K562 (cell line): ENCODE measurements at regions not wholly inside any gene's neighbourhood (a gene's known extent, or its start where the extent isn't known, plus 50 kb on each side); places are given as distances from the start of the nearest gene placed in this dataset.

ENCODE experiments used
- ATAC-seq: fragments of 200-7000 bp; cut with Tn5 transposase; 3 replicates; pipeline ENCODE4 v1.9.1; 2020; ENCODE audit warnings: moderate library complexity
- BruUV-seq: library from RNA; stranded (reverse); fragments of 400-500 nt; replicated peaks from 2 replicates; lab custom pipeline; 2021; lab: Mats Ljungman, UMichigan
- CTCF ChIA-PET: fragments of 300-600 bp; formaldehyde crosslinking; extraction: SDS; loops from one replicate; lab custom pipeline; 2021; ENCODE audit warnings: low intra/inter-chr PET ratio; lab: Yijun Ruan, JAX
- POLR2A ChIA-PET: fragments of 300-600, 350-650 bp; sonication (Branson Sonifier 250); formaldehyde crosslinking; extraction: SDS; loops from one replicate; lab custom pipeline; 2021; ENCODE audit warnings: antibody characterized with exemption, inconsistent platforms; lab: Yijun Ruan, JAX
- DNase-seq, 4 experiments: peaks; one replicate each; pipeline versions ENCODE4 v3.0.0 to v3.0.0-alpha.2; 2011 to 2018; ENCODE audit warnings: low spot score in 3 of 4, mixed read lengths in 3 of 4; ENCODE audit errors: extremely low read depth in 1 of 4
- FAIRE-seq: peaks from 2 replicates; lab custom pipeline; 2011; peaks lifted over from hg19 to GRCh38; lab: Jason Lieb, UNC
- H2AFZ ChIP-seq: 2 replicates; pipeline ENCODE4 v1.6.0; 2011; ENCODE audit warnings: low read depth, low read length, control low read depth, inconsistent platforms
- H3K27ac ChIP-seq: fragments of 200-600 bp; 3 replicates; pipeline ENCODE4 v1.8.0; 2011; ENCODE audit warnings: low read depth, mild to moderate bottlenecking, control low read depth, inconsistent platforms, low read length, moderate library complexity, mixed read lengths; ENCODE audit errors: extremely low read depth
- H3K27me3 ChIP-seq, 2 experiments: fragments of 300-600 bp in 1 of 2; 2 replicates in 1 of 2; 3 replicates in 1 of 2; pipeline versions ENCODE4 v1.6.0 to v1.8.0; 2011; ENCODE audit warnings: inconsistent platforms in 2 of 2, low read length in 2 of 2, mild to moderate bottlenecking in 1 of 2, mixed read lengths in 1 of 2, moderate library complexity in 1 of 2; ENCODE audit not compliant: control insufficient read depth in 2 of 2, insufficient read depth in 2 of 2
- H3K36me3 ChIP-seq: fragments of 300-600 bp; 3 replicates; pipeline ENCODE4 v1.8.0; 2011; ENCODE audit warnings: mild to moderate bottlenecking, low read length, inconsistent platforms; ENCODE audit not compliant: control insufficient read depth, insufficient read depth
- H3K4me1 ChIP-seq, 2 experiments: fragments of 200-600 bp in 1 of 2; replicated peaks in 1 of 2; 2 replicates in 1 of 2; 3 replicates in 1 of 2; pipeline versions ENCODE4 v1.5.1 to v1.8.0; 2011; ENCODE audit warnings: inconsistent platforms in 2 of 2, low read length in 2 of 2, mild to moderate bottlenecking in 1 of 2, mixed read lengths in 1 of 2, moderate library complexity in 1 of 2; ENCODE audit not compliant: control insufficient read depth in 2 of 2, insufficient read depth in 2 of 2
- H3K4me2 ChIP-seq: 2 replicates; pipeline ENCODE4 v1.6.1; 2011; ENCODE audit warnings: low read length, control low read depth, inconsistent platforms, mixed read lengths; ENCODE audit not compliant: insufficient read depth
- H3K4me3 ChIP-seq: fragments of 200-600 bp; sonication (generic), shearing (Covaris generic); 2 replicates; pipeline ENCODE4 v1.5.1; 2016; ENCODE audit warnings: control low read depth, inconsistent platforms
- H3K79me2 ChIP-seq: fragments of 200-600 bp; 3 replicates; pipeline ENCODE4 v1.8.0; 2011; ENCODE audit warnings: low read length, inconsistent platforms; ENCODE audit not compliant: control insufficient read depth, insufficient read depth
- H3K9ac ChIP-seq, 2 experiments: 2 replicates each; pipeline versions ENCODE4 v1.6.0 to v1.6.1; 2011; ENCODE audit warnings: low read depth in 2 of 2, low read length in 2 of 2, control low read depth in 1 of 2, inconsistent platforms in 1 of 2, mild to moderate bottlenecking in 1 of 2, mixed read lengths in 1 of 2; ENCODE audit not compliant: insufficient read depth in 1 of 2
- H3K9me1 ChIP-seq: one replicate; pipeline ENCODE4 v1.6.0; 2011; ENCODE audit warnings: inconsistent platforms, mild to moderate bottlenecking, low read length, moderate library complexity; ENCODE audit not compliant: control insufficient read depth, insufficient read depth
- H3K9me3 ChIP-seq: replicated peaks from 2 replicates; pipeline ENCODE4 v1.5.1; 2011; ENCODE audit warnings: low read depth, low read length, inconsistent platforms; ENCODE audit not compliant: control insufficient read depth, insufficient read depth
- H4K20me1 ChIP-seq: replicated peaks from 2 replicates; pipeline ENCODE4 v1.6.1; 2011; ENCODE audit warnings: low read length, inconsistent platforms, mixed read lengths; ENCODE audit not compliant: control insufficient read depth, insufficient read depth
- ATF4 ChIP-seq: fragments of 450-650 bp; formaldehyde crosslinking; IDR thresholded peaks from 2 replicates; pipeline ENCODE4 v1.4.0; 2022; ENCODE audit warnings: mild to moderate bottlenecking, moderate library complexity
- CBX2 ChIP-seq: fragments of 200-600 bp; sonication (generic); IDR thresholded peaks from one replicate; pipeline ENCODE4 v1.6.1; 2012; ENCODE audit warnings: mild to moderate bottlenecking, low read length, inconsistent platforms; ENCODE audit not compliant: insufficient read depth, poor library complexity, severe bottlenecking
- CHCHD3 ChIP-seq: fragments of 250-450 bp; sonication (Bioruptor Pico); IDR thresholded peaks from 2 replicates; pipeline ENCODE4 v2.1.2; 2022; ENCODE audit warnings: mild to moderate bottlenecking
- CTBP1 ChIP-seq: fragments of 450-650 bp; IDR thresholded peaks from 2 replicates; pipeline ENCODE4 v1.6.1; 2016; ENCODE audit warnings: borderline replicate concordance
- GABPB1 ChIP-seq: sonication (generic); formaldehyde crosslinking; IDR thresholded peaks from 2 replicates; pipeline ENCODE4 v1.8.0; 2022; ENCODE audit warnings: mild to moderate bottlenecking, missing genetic modification reagents
- MAFF ChIP-seq: IDR thresholded peaks from 2 replicates; pipeline ENCODE4 v1.6.1; 2012; ENCODE audit warnings: low read length, improper control_type of control experiment
- MEIS2 ChIP-seq: fragments of 450-650 bp; IDR thresholded peaks from 2 replicates; pipeline ENCODE4 v1.6.1; 2014; ENCODE audit warnings: mild to moderate bottlenecking; ENCODE audit not compliant: partially characterized antibody
- PKNOX1 ChIP-seq: fragments of 450-650 bp; IDR thresholded peaks from 2 replicates; pipeline ENCODE4 v1.6.1; 2016
- PPARD ChIP-seq: fragments of 250-450 bp; sonication (Bioruptor Pico); IDR thresholded peaks from 2 replicates; pipeline ENCODE4 v1.8.0; 2022; ENCODE audit warnings: inconsistent platforms, mild to moderate bottlenecking, moderate library complexity
- PRMT5 ChIP-seq: sonication (generic); formaldehyde crosslinking; IDR thresholded peaks from 2 replicates; pipeline ENCODE4 v1.5.0; 2020; ENCODE audit warnings: missing genetic modification reagents
- RBM14 ChIP-seq: fragments of 200-400 bp; formaldehyde crosslinking; IDR thresholded peaks from 2 replicates; pipeline ENCODE4 v1.6.1; 2018; ENCODE audit warnings: low read depth, mild to moderate bottlenecking, low read length, moderate library complexity, borderline replicate concordance; ENCODE audit not compliant: insufficient read depth
- RBM15 ChIP-seq: fragments of 200-400 bp; formaldehyde crosslinking; IDR thresholded peaks from 2 replicates; pipeline ENCODE4 v1.6.1; 2018; ENCODE audit warnings: mild to moderate bottlenecking, low read length, moderate library complexity; ENCODE audit not compliant: insufficient read depth
- ZBTB11 ChIP-seq, 3 experiments: fragments of 200-800 bp in 1 of 3; fragments of 250-450 bp in 1 of 3; fragments of 450-650 bp in 1 of 3; sonication (Bioruptor Pico) in 1 of 3; sonication (Bioruptor generic) in 1 of 3; formaldehyde crosslinking in 1 of 3; IDR thresholded peaks; 2 replicates each; pipeline versions ENCODE4 v1.6.1 to v1.8.0; 2016 to 2022; ENCODE audit warnings: mild to moderate bottlenecking in 2 of 3, missing genetic modification characterization in 2 of 3, missing compliant biosample characterization in 1 of 3, moderate library complexity in 1 of 3
- ZC3H8 ChIP-seq: fragments of 450-650 bp; IDR thresholded peaks from 2 replicates; pipeline ENCODE4 v1.6.1; 2017
- ZNF165 ChIP-seq: fragments of 250-450 bp; sonication (Bioruptor Pico); IDR thresholded peaks from 2 replicates; pipeline ENCODE4 v1.4.0; 2020; ENCODE audit warnings: borderline replicate concordance
- ZNF3 ChIP-seq: fragments of 250-450 bp; sonication (Bioruptor Pico); IDR thresholded peaks from 2 replicates; pipeline ENCODE4 v1.5.0; 2021; ENCODE audit warnings: mild to moderate bottlenecking, moderate library complexity
- ZNF316 ChIP-seq: fragments of 450-650 bp; IDR thresholded peaks from 2 replicates; pipeline ENCODE4 v1.6.1; 2016
- ZNF347 ChIP-seq: fragments of 450-650 bp; formaldehyde crosslinking; IDR thresholded peaks from 2 replicates; pipeline ENCODE4 v1.4.0; 2020; ENCODE audit warnings: low read depth, mild to moderate bottlenecking, moderate library complexity
- ZNF696 ChIP-seq: fragments of 250-450 bp; sonication (Bioruptor Pico); conservative IDR thresholded peaks from 2 replicates; pipeline ENCODE4 v1.4.0; 2020; ENCODE audit warnings: mild to moderate bottlenecking, moderate library complexity
- ZNF699 ChIP-seq: fragments of 250-450 bp; sonication (Bioruptor Pico); IDR thresholded peaks from 2 replicates; pipeline ENCODE4 v1.8.0; 2021; ENCODE audit warnings: mild to moderate bottlenecking, moderate library complexity; ENCODE audit not compliant: insufficient replicate concordance
- WGBS: fragments of 100-300 bp; shearing (Covaris generic); methylation state at CpG from one replicate; pipeline ENCODE4 v1.1.6; 2016; ENCODE audit warnings: low coverage, mixed read lengths; ENCODE audit not compliant: insufficient coverage; ENCODE audit errors: missing lambda C conversion rate; 5-methylcytosine and 5-hydroxymethylcytosine counted together
- in situ Hi-C: fragments of 300-500 bp; cut with MboI; formaldehyde crosslinking; loops from 4 replicates; pipeline ENCODE4 v1.15.0; 2018; ENCODE audit warnings: inconsistent platforms, mixed read lengths
- intact Hi-C: fragments of 100-400 bp; cut with micrococcal nuclease; formaldehyde crosslinking; loops from 2 replicates; pipeline ENCODE4 v1.14.2; 2022

GRCh38 chr1:65077369-65077768 lies 70.6 kb upstream of the AK4 start:
- intact Hi-C loops (no loop called here), in situ Hi-C loops (loop anchor here (25.0 kb wide), 1 partner anchor 860 kb away; no protein-coding TSS in a partner anchor)
- no peaks in the 10 kb centered on the region for H3K27me3 ChIP-seq
- H3K9me3 ChIP-seq: no peaks in the 10 kb centered on the region; the same call in 1 of the 2 replicates
- H4K20me1 ChIP-seq: no peaks in the 10 kb centered on the region
- ChIA-PET CTCF (interaction anchor here (0.6 kb wide), 1 partner anchor 248 kb away, joined by 3 read pairs; no protein-coding TSS in a partner anchor), POLR2A (interaction anchor here (0.6 kb wide), 1 partner anchor 306 kb away, joined by 3 read pairs; no protein-coding TSS in a partner anchor)
- no peak overlapping the region for H3K4me2 ChIP-seq
- no peaks in the 10 kb centered on the region for H3K9me1 ChIP-seq
- 6% methylated on average over 3 of the region's 3 CpGs for WGBS
- no peak overlapping the region for H3K4me3 ChIP-seq
- ATAC-seq (no peak), FAIRE-seq (no peak), DNase-seq (no peak)
- no peak overlapping the region for H2AFZ ChIP-seq
- no peaks in the 10 kb centered on the region; a peak in 1 of 5 replicates for H3K4me1 ChIP-seq
- BruUV-seq: no TSS peak
- no peaks in the 10 kb centered on the region for H3K79me2 ChIP-seq
- no peaks in the 10 kb centered on the region for H3K36me3 ChIP-seq
- no peak overlapping the region for H3K27ac ChIP-seq
- H3K9ac ChIP-seq: no peak overlapping the region
- no peak for TF ChIP-seq GABPB1 (CRISPR knock-in tag)
- TF ChIP-seq ZNF699: no peak
- TF ChIP-seq ZC3H8: no peak
- no peak for TF ChIP-seq RBM14
- no peak for TF ChIP-seq ZNF165 (CRISPR knock-in tag)
- TF ChIP-seq CBX2: no peak
- no peak for TF ChIP-seq ATF4 (CRISPR knock-in tag)
- TF ChIP-seq MAFF: no peak
- TF ChIP-seq ZNF316: no peak
- no peak for TF ChIP-seq ZNF347 (CRISPR knock-in tag)
- no peak for TF ChIP-seq ZBTB11 (CRISPR knock-in tag; IDR thresholded peaks at IDR 0.05)
- TF ChIP-seq ZNF3 (CRISPR knock-in tag): no peak
- no peak for TF ChIP-seq CTBP1
- TF ChIP-seq ZNF696 (CRISPR knock-in tag): no peak
- no peak for TF ChIP-seq RBM15
- TF ChIP-seq PKNOX1: peak; percentile 73
- TF ChIP-seq MEIS2: peak; percentile 66
- no peak for TF ChIP-seq PPARD
- no peak for TF ChIP-seq PRMT5 (CRISPR knock-in tag)
- no peak for TF ChIP-seq CHCHD3 (CRISPR knock-in tag)
